NCI-H1417 (cell line): ENCODE measurements at regions not wholly inside any gene's neighbourhood (a gene's known extent, or its start where the extent isn't known, plus 50 kb on each side); places are given as distances from the start of the nearest gene placed in this dataset.
A peak's percentile ranks its signal among the peaks of the same experiment; 100 is the strongest.
"Not testable (repeated sequence)": the region's sequence is repeated elsewhere in the genome, so short reads cannot be mapped to it uniquely, and the experiment has no call there.

Experiments used
- DNase-seq, 3 experiments: peaks; one replicate each; lab custom pipeline; 2025; lab: John Stamatoyannopoulos, UW

DNA sequence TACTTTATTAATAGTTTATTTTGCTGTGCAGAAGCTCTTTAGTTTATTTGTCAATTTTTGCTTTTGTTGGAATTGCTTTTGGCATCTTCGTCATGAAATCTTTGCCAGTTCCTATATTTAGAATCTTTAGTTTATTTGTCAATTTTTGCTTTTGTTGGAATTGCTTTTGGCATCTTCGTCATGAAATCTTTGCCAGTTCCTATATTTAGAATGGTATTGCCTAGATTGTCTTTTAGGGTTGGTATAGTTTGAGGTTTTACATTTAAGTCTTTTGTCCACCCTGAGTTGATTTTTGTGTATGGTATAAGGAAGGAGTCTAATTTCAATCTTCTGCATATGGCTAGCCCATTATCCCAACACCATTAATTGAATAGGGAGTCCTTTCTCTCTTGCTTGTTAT, 93.9 kb upstream of the TCF21 start:
- DNase-seq: not testable (repeated sequence)

DNA sequence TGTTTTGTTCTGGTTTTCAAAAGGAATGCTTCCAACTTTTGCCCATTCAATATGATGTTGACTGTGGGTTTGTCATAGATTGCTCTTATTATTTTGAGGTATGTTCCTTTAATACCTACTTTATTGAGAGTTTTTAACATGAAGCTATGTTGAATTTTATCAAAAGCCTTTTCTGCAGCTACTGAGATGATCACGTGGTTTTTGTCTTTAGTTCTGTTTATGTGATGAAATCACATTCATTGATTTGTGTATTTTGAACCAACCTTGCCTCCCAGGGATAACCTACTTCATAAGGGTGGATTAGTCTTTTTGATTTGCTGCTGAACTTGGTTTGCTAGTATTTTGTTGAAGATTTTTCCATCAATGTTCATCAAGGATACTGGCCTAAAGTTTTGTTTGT, 92.7 kb upstream of the TCF21 start:
- DNase-seq: no peak

DNA sequence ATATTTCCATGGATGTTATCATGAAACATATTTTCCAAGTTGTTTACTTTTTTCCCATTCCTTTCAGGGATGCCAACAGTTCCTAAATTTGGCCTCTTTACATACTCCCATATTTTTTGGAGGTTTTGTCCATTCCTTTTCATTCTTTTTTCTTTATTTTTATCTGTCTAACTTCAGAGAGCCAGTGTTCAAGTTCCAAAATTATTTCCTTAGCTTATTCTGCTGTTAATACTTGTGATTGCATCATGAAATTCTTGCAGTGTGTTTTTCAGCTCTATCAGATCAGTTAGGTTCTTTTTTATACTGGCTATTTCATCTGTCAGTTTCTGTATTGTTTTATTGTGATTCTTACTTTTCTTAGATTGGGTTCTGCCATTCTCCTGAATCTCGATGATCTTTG, 89.9 kb upstream of the TCF21 start:
- DNase-seq: no peak

DNA sequence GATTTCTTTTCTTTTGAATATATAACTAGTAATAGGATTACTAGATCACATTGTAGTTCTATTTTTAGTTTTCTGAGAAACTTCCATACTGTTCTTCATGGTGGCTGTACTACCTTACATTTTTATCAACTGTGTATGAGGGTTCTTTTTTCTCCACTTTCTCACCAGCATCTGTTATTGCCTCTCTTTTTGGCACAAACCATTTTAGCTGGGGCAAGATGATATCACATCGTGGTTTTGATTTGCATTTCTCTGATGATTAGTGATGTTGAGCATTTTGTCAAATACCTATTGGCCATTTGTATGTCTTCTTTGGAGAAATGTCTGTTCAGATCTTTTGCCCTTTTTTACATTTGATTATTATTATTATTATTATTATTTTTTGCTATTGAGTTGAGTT, 86.1 kb upstream of the TCF21 start:
- DNase-seq: no peak

DNA sequence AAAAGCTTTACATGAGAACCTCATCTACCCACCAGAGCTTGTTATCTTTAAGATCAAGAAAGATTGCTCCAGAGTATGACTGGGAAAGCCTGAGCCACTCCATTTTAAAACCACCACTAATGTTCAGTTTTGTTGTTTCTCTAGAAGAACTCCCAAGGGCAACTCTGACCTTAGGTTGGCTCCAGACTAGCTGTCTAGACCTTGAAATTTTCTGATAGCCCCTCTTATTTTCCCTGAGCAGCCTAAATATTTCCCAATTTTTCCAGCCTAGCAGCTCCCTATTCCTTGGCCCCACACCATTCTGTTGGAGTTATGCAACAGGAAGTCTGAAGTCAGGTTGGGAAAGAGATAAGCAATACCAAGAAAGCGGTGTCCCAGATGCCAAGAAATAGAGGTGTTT, 84.6 kb upstream of the TCF21 start:
- DNase-seq: no peak

DNA sequence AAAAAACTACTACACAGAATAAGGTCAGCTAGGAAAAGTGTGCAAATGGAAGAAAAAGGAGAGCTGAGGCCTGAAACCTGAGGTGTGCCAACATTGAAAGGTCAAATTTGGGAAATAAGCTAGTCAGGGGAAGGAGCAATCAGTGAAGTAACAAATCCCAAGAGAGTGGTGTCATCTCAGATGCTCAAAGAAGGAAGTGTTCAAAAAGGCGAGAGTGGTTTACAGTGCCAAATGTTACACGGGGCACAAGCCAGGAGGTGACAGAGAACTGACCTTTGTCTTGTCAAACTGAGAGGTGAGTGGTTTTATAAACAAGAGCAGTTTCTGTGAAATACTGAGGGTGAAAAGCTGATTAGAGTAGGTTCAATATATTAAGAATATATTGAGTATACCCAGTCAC, 83.0 kb upstream of the TCF21 start:
- no peak for DNase-seq

DNA sequence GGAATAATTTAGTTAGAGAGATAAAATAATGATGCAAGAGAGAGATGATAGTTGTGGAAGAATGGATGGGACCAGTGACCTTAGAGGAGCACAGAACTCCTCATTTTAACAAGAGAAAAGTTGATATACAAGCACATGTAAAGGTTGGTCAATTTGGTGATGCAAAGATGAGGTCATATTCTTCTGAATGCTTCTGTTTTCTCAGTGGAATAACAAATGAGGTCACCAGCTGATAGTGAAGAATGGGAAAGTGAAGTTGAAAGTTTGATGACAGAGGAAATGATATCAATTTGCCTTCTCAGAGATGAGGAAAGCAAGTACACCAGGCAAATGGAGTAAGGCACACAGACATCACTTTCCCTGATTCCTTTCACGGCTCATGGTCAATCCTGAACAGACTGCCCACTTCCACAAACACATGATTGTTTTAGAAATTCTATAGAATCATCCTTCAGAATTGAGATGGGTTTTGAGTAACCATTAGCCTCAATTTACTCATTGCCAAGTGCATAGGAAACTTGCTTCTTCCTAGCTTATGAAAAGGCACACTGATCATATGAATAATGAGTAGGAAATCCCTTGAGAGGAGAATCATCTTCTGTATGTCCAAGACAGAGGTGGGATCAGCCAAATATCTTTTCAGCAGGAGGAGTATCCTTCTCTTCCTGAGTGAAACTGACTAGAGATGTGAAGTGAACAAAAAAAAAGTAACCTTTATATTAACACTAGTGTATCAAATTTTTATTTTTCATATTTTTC, 82.4 kb upstream of the TCF21 start:
- DNase-seq: no peak

DNA sequence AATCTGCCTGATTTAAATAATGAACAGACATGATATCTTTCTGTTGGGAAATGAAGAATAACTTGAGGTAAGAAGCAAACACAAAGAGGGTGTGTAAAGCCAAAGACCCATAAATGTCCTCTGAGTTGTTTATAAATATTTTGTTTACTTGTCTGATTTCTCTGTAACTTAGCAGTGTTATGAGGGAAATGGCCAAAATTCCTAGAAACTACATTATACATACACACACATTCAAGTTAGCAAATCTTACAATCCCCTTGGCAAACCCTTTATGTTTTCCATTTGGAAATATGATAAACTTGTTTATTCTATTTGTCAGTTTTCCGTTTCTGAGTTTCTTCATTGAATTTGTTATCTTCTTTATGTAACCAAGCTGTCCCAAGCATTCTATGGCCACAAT, 81.4 kb upstream of the TCF21 start:
- DNase-seq: no peak

DNA sequence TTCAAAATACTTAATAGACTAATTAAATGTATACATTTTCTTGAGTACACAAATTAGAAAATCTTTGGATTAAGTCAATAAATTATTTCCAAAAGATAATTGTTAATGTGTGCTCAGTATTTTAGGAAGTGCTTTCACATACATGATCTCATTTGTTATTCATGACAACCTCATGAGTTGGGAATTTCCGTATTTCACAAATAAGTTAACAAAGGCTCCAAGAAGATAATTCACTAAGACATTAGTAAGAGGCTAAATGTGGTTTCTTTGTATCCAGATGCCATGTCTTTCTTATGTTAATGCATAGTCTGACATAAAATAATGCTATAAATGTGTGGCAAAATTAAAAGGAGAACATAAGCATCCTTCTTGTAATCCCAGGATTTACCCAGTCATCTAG, 79.5 kb upstream of the TCF21 start:
- no peak for DNase-seq

DNA sequence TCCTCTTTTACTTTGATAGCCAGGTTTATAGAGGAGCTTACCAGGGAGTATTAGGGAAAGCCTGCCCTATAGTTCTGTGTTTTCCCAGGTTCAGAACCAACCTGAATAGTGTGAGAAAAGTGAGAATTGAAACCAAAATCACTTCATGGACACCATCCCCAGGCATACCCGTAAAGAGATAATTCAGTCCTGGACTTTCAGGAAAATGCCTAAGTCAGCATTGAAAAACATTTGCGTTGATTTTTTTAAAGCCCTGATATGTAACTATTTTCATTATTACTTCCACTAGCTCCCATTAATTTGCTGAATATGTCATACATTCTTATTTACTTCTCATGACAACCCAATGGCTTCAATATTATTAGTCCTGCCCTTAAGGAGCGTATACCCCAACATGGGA, 77.4 kb upstream of the TCF21 start:
- no peak for DNase-seq

DNA sequence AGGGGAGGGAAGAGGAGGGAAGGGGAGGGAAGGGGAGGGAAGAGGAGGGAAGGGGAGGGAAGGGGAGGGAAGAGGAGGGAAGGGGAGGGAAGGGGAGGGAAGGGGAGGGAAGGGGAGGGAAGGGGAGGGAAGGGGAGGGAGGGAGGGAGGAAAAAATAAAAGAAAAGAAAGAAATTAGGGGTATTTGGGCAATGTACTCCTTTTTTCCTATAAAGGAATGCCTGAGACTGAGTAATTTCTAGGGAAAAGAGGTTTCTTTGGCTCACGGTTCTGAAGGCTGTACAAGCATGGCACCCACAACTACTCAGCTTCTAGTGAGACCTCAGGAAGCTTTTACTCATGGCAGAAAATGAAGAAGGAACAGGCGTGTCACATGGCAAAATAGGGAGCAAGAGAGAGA, 76.5 kb upstream of the TCF21 start:
- DNase-seq: not testable (repeated sequence)

DNA sequence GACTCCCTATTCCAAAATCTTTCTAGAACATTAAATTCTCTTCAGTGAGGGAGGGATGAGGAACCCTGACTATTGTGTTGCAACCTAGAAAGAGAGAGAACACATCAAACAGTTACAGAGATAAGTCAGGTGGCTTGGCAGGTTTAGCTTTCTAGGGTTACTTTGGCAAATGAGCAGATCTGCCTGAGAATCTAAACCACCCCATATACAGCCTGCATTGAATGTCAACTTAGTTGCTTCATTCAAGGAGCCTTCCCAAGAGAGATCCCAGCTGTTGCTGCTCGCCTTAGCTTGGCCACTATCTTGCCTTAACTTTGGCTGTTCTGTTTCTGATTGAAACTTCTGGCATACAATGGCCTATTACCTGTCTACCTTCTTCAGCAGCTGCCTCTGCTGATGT, 74.7 kb upstream of the TCF21 start:
- DNase-seq: no peak

DNA sequence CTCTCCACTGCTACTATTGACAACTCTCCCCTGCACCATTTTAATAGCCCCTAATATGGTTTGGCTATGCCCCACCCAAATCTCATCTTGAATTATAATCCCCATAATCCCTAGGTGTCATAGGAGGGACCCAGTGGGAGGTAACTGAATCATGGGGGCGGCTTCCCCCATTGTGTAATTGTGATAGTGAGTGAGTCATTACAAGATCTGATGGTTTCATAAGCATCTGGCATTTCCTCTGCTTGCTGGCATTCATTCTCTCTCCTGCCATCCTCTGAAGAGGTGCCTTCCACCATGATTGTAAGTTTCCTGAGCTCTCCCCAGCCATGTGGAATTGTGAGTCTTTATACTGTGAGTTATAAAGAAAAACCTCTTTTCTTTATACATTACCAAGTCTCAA, 74.1 kb upstream of the TCF21 start:
- no peak for DNase-seq

DNA sequence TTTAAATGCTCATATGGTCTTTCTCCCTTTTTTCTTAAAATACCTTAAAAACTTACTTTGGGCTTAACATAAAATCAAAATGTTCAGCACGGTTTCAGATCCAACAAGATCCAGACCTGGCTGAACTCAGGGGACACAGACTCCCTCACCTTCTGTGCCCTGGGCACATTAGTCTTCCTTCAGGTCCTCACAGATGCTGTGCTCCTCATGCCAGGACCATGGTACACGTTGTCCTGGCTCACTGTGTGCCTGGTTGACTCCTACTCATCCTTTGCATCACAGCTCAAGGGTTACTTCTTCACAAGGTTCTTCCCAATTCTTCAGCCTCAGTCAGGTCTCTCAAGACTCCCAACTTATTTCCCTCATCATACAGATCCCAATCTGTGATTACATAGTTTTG, 73.6 kb upstream of the TCF21 start:
- no peak for DNase-seq

DNA sequence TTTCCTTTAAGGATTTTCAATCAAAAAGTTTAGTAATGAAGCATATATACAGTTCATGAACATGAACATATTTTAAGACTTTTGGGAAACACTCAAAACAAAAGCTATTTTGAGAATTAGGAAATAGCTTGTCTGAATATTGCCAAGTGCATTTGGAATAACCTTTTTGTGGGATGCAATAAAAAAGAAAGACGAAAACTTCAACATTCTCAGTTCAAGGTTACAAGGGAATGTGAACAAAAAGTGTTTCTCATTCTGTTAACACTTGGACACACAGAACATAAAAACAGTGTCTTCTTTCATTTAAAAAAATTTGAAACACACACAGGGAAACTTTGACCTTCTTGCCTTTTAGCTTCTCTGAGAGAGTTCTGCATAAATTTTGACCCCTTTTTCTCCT, 72.7 kb upstream of the TCF21 start:
- DNase-seq: no peak

DNA sequence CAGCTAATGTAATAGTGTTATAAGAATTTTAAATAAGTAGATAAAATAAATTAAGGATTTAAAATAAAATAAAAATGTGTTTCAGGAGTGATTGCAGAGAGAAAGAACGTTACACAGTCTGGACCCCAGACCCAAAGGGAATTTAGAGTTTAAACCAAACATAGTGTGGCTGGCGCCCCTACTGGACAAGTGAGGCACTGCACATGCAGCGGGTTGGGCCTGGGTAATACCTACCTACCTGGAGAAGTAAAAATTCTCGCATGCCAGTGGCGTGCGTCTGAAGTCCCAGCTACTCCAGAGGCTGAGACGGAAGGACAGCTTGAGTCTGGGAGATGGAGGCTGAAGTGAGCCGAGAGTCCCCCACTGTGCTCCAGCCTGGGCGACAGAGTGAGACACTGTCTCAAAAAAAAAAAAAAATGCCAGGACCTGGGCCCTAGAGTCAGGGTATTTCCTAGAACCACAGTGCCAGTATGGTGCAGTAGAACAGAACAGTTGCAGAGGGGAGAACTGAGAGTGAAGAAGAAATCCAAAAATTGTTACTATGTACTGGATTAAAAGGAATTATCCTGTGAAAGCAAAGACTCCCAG, 71.4 kb upstream of the TCF21 start:
- DNase-seq: no peak

DNA sequence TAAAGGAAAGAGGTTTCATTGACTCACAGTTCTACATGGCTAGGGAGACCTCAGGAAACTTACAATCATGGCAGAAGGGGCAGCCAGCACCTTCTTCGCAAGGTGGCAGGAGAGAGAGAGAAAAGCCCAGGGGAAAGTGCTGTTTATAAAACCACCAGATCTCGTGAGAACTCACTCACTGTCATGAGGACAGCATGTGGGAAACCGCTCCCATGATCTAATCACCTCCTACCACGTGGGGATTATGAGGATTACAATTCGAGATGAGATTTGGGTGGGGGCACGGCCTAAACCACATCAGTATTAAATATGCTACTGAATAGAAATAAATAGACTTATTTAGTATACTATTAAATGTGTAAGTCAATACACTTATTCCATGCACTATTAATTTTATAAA, 70.6 kb upstream of the TCF21 start:
- DNase-seq: no peak

DNA sequence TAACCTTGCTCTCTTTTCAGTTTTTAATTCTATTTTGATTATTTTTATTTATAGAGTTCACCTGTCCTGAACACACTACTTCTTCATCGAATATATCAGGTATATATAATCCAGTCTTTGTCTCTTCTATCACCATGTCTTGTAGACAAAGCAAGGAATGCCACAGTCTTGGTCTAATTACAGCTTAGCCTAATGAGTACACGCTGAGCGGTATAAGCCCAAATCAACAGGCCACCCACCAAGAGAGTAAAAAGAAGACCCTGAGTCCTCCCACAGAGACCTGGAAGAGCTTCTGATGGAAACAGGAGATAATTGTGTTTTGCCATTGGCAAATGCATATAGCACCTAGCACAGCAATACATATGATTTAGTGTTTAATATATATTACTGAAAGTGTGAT, 68.7 kb upstream of the TCF21 start:
- DNase-seq: peak in 1 of 3 experiments; percentile 38

DNA sequence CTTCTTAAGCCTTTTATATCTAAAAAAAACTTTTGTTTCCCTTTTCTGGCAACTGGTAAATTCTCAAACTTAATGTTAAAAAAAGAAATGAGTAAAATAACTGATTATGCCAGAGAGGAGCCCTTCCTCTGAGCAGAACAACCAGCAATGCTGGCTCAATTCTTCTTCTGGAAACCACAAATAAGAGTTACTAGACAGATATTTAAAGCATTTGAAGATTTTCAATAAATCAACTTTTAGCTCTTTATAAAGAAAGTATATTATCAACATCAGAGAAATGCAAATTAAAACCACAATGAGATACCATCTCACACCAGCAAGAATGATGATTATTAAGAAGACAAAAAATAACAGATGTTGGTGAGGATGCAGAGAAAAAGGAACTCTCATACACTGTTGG, 61.1 kb upstream of the TCF21 start:
- DNase-seq: no peak

DNA sequence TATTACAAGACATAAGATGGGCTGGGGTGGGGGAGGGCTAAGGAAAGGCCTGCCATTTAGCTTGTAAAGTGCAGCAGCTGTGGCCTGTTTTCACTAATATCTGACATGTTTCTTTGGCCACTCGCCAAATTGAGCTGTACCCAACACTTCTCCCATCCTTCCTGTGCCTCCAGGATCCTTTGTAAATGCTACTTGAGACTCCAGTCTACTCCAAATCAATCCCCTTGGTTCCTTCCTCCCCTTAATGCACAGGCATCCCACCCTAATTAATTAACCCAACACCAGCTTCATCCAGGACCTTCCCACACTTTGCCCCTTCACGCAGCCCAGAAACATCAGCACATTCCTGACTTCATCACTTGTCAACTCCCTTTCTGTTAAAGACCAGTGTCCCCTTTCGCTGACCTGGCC, 55.0 kb upstream of the TCF21 start:
- peak in 2 of 3 experiments; percentile 9 to 55 for DNase-seq

DNA sequence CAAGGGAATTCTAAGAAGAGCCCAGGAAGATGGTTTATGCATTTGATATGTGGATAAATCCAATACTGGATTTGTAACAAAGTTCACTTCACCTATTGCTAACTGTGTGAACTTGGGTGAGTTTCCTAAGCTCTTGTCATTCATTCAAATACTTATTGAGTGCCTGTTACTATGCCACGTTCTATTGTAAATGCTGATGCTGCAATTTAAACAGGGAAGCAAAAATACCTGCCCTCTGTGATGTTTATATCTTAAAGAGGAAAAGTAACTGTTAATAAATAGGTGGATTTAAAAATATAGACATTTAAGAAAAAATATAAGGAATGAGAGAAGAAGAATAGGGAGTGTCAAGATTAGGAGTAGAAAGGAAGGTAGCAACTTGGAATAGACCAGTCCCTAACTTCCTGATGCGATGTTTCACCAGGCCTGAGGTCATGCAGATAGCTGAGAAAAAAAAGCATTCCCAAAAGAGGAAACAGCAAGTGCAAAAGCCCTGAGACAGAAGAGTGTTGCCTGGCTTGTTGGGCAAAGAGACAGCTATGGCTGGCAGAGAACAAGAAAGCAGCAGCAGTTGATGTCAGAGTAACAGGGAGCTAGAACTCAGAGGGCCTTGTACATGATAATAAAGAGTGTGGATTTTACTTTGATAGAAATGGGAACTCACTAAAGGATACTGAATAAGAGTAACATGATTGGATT, 54.3 kb upstream of the TCF21 start:
- no peak for DNase-seq

DNA sequence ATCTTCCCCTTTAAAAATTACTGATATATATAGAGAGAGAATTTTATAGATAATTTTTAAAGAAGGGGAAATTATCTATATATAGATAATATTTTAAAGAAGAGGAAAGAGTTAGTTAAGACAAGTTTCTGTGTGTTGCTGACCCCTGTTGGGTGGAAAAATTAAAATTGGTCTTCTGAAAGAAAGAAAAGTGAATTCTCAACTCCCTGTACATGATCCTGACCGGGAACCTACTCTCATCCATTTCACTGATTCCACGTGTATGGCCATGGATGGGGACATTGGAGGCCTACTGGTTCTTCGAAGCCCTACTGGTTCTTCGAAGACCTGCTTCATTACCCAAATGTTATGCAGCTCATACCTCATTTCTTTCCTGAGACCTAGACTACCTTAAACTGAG, 53.0 kb upstream of the TCF21 start:
- DNase-seq: no peak

DNA sequence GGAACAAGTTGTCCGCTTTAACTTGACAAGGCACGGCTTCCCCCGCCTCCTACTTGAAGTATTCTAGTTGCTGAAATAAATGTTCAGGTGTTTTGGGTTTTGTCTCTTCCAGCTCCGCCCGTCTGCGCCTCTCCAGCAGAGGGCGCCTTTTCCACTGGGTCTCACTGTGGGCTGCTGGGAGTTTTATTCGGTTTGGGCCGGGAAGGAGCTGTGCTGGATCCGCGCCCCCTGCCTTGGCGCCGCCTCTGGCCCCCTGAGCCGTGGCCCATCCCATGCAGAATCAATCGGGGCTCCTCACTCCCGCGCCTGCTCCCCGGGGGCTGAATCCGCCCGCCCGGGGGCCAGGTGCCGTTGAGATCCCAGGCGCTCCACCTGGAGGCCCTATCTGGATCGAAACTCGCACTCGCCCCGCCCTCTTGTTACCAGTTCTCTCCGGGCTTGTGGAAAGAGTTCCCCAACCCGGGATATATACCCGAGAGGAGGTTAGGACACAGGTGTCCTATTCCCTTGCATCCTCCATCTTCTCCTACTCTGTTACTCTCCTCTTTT, 51.0 kb upstream of the TCF21 start:
- DNase-seq: peak; percentile 80 to 92 (median 90)
